ENCODE measurements at regions not wholly inside any gene's neighbourhood (a gene's known extent, or its start where the extent isn't known, plus 50 kb on each side); places are given as distances from the start of the nearest gene placed in this dataset.

DNA sequence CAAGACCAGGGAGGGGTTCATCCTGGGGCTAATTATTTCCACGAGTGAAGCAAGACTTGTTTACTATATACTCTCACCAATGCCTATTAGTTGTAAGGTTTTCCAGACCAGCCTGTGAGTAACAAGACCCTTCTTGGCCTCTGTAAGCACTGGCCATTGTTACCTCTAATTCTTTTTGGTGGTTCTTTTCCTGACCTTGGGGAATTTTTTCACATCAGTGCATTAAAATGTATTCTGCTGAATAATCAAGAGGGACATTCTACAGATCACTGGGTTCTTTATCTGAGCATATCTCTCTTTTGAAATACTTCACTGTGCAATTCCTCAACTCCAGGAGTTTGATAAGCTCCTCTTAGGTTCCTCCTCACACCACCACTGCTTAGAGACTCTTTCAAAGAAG lies 909.9 kb upstream of the ACVR2A start:
- Mint-ChIP-seq H3K36me3 (ENCODE audit: low read depth) (no peaks in the 10 kb centered on the region), H3K27me3 (ENCODE audit: low read depth) (no peaks in the 10 kb centered on the region)
- intact Hi-C loops (cut with micrococcal nuclease) = no loop called here

DNA sequence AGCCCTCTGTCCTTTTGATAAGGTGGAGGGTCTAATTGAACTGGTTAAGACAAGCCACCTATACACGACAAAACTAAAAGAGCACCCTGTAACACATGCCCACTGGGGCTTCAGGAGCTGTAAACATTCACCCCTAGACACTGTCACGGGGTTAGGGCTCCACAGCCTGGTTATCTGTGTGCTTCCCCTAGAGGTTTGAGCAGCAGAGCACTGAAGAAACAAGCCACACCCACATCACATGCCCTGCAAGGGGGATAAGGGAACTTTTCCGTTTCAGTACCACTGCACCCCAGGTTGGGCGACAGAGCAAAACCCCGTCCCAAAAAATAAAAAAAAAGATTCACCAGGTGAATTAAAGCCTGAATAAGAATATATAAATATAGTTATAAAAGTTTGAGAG lies 913.7 kb upstream of the ACVR2A start:
- Mint-ChIP-seq H3K36me3 (ENCODE audit: low read depth) (no peaks in the 10 kb centered on the region), H3K27ac (no peak overlapping the region), H3K4me3 (ENCODE audit: low read depth) (no peak overlapping the region), H3K9me3 (no peaks in the 10 kb centered on the region), H3K27me3 (ENCODE audit: low read depth) (no peaks in the 10 kb centered on the region), H3K4me1 (ENCODE audit: low read depth) (no peaks in the 10 kb centered on the region)
- DNase-seq (ENCODE audit: low spot score) = no peak
- intact Hi-C loops (cut with micrococcal nuclease) = no loop called here

More for the DNA sequence above, 909.9 kb upstream of the ACVR2A start:
- Mint-ChIP-seq H3K27ac (no peak overlapping the region), H3K9me3 (no peaks in the 10 kb centered on the region), H3K4me3 (ENCODE audit: low read depth) (no peak overlapping the region), H3K4me1 (ENCODE audit: low read depth) (no peaks in the 10 kb centered on the region)
- DNase-seq (ENCODE audit: low spot score) = no peak

DNA sequence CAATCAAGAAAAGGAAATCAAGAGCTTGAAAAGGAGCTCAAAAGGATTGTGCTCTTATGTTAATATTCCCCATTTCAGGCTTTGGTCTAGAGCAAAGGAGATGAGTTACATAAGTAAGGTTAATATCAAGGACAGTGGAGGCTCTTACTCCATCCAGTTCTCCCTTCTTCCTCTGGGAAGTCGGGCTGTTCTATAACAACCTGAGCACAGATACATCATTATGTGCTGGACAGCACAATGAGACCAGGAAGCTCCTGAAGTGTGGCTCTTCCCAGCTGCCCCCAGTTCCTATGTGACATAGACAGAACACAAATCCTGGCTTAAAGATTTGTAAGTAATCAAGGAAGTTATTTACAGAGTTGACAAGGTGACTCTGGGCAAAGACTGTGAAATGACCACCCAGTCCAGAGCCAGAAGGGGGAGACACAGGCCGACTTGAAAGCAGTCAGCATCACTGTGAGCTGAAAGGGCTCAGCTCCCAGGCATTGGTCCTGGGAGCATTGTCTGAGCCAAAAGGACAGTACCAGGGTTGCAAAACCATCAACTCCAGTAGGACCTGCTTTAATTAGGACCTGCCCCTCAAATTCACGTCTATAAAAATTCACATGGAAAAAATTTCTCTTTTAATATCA lies 917.6 kb upstream of the ACVR2A start:
- Mint-ChIP-seq H3K9me3 (no peaks in the 10 kb centered on the region), H3K4me3 (ENCODE audit: low read depth) (no peak overlapping the region), H3K36me3 (ENCODE audit: low read depth) (no peaks in the 10 kb centered on the region), H3K4me1 (ENCODE audit: low read depth) (no peaks in the 10 kb centered on the region), H3K27me3 (ENCODE audit: low read depth) (no peaks in the 10 kb centered on the region), H3K27ac (no peak overlapping the region)
- no peak for DNase-seq (ENCODE audit: low spot score)
- intact Hi-C loops (cut with micrococcal nuclease) = no loop called here

DNA sequence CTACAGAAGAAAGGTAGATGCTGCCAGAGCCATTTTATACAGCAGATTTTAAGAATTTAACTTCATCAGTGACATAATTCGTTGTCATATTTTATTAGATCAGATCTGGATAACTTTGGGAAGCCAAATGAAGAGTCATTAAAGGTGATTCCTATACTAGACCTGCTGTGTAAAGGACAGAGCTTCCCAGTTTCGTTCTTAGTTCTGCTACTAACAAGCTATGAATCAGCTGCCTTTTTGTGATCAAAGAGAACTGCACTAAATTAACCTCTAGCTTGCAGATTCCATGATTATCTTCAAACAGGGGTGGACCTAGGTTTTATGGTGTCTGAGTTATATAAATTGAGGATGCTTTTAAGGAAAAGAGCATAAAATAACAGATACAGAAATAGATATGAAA lies 926.5 kb upstream of the ACVR2A start:
- Mint-ChIP-seq H3K36me3 (ENCODE audit: low read depth) (no peaks in the 10 kb centered on the region), H3K9me3 (no peaks in the 10 kb centered on the region), H3K4me1 (ENCODE audit: low read depth) (no peaks in the 10 kb centered on the region), H3K4me3 (ENCODE audit: low read depth) (no peak overlapping the region), H3K27me3 (ENCODE audit: low read depth) (no peaks in the 10 kb centered on the region), H3K27ac (no peak overlapping the region)
- no peak for DNase-seq (ENCODE audit: low spot score)
- intact Hi-C loops (cut with micrococcal nuclease) = no loop called here

DNA sequence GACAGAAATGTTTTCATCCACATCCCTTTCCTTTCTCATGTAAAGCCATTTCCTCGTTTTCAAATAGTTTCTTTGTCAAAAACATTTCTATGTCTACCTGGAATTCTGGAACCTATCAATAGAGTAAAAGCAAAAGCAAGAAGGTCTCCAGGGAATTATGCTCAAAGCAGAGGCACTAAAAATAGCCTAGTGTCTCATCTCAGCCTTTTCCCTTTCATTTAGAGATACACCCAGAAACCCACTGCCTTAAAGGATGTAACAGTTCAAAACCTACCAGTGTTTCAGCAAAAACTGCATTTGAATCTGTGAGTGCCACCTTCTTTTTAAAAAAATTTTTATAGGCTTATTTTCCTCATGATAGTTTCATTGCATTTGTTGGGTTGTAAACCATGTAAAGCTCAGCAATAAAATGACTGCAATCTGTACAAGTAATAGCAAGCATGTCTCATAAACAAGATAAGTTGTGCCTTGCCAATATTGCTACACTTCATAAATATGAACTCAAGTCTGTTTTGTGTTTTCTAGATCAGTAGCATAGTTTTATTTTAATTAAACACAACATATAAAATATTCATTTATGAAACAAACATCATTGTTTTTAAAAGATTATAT lies 927.3 kb upstream of the ACVR2A start:
- no peak overlapping the region for H3K27ac Mint-ChIP-seq
- no peaks in the 10 kb centered on the region for H3K4me1 Mint-ChIP-seq (ENCODE audit: low read depth)
- DNase-seq (ENCODE audit: low spot score) = no peak
- H3K9me3 Mint-ChIP-seq = no peaks in the 10 kb centered on the region
- H3K27me3 Mint-ChIP-seq (ENCODE audit: low read depth) = no peaks in the 10 kb centered on the region
- no peaks in the 10 kb centered on the region for H3K36me3 Mint-ChIP-seq (ENCODE audit: low read depth)
- intact Hi-C loops (cut with micrococcal nuclease) = no loop called here
- H3K4me3 Mint-ChIP-seq (ENCODE audit: low read depth) = no peak overlapping the region

DNA sequence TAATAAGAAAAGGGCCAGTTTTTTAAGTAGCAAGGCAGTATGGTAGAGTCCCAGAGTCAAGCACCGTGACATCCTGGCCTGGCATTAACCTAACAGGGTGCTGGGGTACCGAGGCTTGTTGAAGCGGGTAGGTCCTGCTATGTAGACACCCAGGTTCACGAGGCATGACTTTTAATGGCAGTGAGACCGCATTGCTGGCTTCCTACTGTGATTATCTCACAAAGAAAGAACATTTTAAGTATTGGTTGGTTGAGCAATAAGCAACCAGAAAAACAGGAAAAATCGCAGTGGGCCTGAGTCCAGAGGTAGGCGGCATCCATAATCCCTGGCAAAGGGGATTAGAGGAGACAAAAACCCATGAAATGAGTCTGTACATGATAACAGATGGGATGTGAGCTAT lies 927.9 kb upstream of the ACVR2A start:
- H3K4me1 Mint-ChIP-seq (ENCODE audit: low read depth) = no peaks in the 10 kb centered on the region
- H3K27ac Mint-ChIP-seq = no peak overlapping the region
- DNase-seq (ENCODE audit: low spot score) = no peak
- H3K27me3 Mint-ChIP-seq (ENCODE audit: low read depth) = no peaks in the 10 kb centered on the region
- H3K36me3 Mint-ChIP-seq (ENCODE audit: low read depth) = no peaks in the 10 kb centered on the region
- no peak overlapping the region for H3K4me3 Mint-ChIP-seq (ENCODE audit: low read depth)
- intact Hi-C loops (cut with micrococcal nuclease) = no loop called here
- H3K9me3 Mint-ChIP-seq = no peaks in the 10 kb centered on the region

DNA sequence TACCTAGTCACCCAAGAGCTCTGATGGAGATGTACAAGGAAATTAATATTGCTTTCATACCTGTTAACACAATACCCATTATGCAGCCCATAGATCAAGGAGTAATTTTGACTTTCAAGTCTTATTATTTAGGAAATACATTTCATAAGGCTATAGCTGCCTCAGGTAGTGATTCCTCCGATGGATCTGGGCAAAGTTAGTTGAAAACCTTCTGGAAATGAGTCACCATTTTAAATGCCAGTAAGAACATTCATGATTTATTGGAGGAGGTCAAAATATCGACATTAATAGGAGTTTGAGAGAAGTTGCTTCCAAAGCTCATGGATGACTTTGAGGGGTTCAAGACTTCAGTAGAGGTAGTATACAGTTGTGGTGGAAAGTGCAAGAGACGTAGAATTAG lies 931.4 kb upstream of the ACVR2A start:
- no peaks in the 10 kb centered on the region for H3K36me3 Mint-ChIP-seq (ENCODE audit: low read depth)
- DNase-seq (ENCODE audit: low spot score) = no peak
- no peak overlapping the region for H3K4me3 Mint-ChIP-seq (ENCODE audit: low read depth)
- intact Hi-C loops (cut with micrococcal nuclease) = no loop called here
- no peak overlapping the region for H3K27ac Mint-ChIP-seq
- no peaks in the 10 kb centered on the region for H3K9me3 Mint-ChIP-seq
- H3K27me3 Mint-ChIP-seq (ENCODE audit: low read depth) = no peaks in the 10 kb centered on the region
- no peaks in the 10 kb centered on the region for H3K4me1 Mint-ChIP-seq (ENCODE audit: low read depth)

DNA sequence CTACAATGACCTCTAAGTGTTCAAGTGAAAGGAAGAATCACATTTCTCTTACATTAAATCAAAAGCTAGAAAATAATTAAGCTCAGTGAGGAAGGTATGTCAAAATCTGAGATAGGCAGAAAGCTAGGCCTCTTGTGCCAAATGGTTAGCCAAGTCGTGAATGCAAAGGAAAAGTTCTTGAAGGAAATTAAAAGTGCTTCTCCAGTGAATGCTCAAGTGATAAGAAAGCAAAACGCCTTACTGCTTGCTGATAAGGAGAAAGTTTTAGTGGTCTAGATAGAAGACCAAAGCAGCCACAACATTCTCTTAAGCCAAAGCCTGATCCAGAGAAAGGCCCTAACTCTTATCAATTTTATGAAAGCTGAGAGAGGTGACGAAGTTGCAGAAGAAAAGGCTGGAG lies 932.3 kb upstream of the ACVR2A start:
- Mint-ChIP-seq H3K4me3 (ENCODE audit: low read depth) (no peak overlapping the region), H3K4me1 (ENCODE audit: low read depth) (no peaks in the 10 kb centered on the region), H3K36me3 (ENCODE audit: low read depth) (no peaks in the 10 kb centered on the region), H3K27me3 (ENCODE audit: low read depth) (no peaks in the 10 kb centered on the region), H3K27ac (no peak overlapping the region), H3K9me3 (no peaks in the 10 kb centered on the region)
- no peak for DNase-seq (ENCODE audit: low spot score)
- intact Hi-C loops (cut with micrococcal nuclease) = no loop called here

DNA sequence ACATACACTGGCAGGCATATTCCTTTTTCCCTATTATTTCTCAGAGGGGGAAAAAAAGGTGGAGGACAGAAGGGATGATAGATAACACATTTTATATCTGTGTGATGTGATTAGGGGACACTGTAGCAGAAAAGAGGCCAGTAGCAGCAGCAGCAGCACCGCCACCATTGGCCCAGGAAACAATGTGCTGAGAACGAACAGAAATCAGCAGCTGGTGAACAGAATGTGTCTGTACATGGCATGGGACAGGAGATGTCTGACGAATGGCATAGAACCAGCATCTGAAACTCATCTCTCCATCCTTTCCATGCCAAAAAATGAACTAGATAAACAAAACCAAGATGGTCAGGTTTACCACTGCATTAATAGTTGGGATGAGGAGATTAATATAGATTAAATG lies 936.1 kb upstream of the ACVR2A start:
- Mint-ChIP-seq H3K27ac (no peak overlapping the region), H3K4me3 (ENCODE audit: low read depth) (no peak overlapping the region), H3K9me3 (peaks cover 5% of the 10 kb centered on the region), H3K36me3 (ENCODE audit: low read depth) (no peaks in the 10 kb centered on the region), H3K4me1 (ENCODE audit: low read depth) (no peaks in the 10 kb centered on the region), H3K27me3 (ENCODE audit: low read depth) (no peaks in the 10 kb centered on the region)
- intact Hi-C loops (cut with micrococcal nuclease) = no loop called here
- no peak for DNase-seq (ENCODE audit: low spot score)

DNA sequence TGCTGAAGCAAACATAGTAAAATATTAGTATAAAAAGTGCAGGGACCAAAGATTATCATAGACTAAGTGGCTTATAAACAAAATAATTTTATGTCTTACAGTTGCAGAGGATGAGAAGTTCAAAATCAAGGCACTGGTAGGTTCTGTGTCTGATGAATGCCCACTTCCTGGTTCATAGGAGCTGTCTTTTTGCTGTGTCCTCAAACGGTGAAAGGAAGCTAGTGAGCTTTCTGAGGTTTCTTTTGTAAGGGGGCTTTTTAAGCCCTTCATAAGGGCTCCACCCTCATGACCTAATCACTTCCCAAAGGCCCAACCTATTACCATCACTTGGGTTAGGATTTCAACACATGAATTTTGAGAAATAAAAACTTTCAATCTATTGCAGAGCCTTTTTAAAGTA lies 946.7 kb upstream of the ACVR2A start:
- Mint-ChIP-seq H3K4me1 (ENCODE audit: low read depth) (no peaks in the 10 kb centered on the region), H3K36me3 (ENCODE audit: low read depth) (no peaks in the 10 kb centered on the region), H3K9me3 (no peaks in the 10 kb centered on the region), H3K27ac (no peak overlapping the region), H3K27me3 (ENCODE audit: low read depth) (no peaks in the 10 kb centered on the region), H3K4me3 (ENCODE audit: low read depth) (no peak overlapping the region)
- no peak for DNase-seq (ENCODE audit: low spot score)
- intact Hi-C loops (cut with micrococcal nuclease) = no loop called here

DNA sequence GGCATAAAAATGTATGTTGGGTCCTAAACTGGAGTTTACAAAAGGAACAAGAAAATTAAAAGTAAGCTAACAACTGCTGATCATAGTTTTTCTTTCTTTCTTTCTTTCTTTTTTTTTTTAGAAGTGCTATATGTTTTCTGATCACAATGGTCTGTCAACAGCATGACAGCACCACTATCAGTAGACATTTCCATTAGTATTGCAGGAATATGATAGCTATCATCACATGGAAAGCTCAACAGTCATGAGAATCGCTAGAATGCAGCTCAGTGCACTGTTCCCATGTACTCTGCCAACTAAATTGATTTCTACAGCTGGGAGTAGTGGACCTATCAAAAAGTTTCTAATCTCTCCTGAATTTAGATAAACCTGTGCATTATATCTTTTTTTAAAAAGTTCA lies 950.3 kb upstream of the ACVR2A start:
- Mint-ChIP-seq H3K27me3 (ENCODE audit: low read depth) (no peaks in the 10 kb centered on the region), H3K4me1 (ENCODE audit: low read depth) (no peaks in the 10 kb centered on the region), H3K36me3 (ENCODE audit: low read depth) (no peaks in the 10 kb centered on the region), H3K4me3 (ENCODE audit: low read depth) (no peak overlapping the region), H3K27ac (no peak overlapping the region), H3K9me3 (no peaks in the 10 kb centered on the region)
- intact Hi-C loops (cut with micrococcal nuclease) = no loop called here
- DNase-seq (ENCODE audit: low spot score) = no peak

DNA sequence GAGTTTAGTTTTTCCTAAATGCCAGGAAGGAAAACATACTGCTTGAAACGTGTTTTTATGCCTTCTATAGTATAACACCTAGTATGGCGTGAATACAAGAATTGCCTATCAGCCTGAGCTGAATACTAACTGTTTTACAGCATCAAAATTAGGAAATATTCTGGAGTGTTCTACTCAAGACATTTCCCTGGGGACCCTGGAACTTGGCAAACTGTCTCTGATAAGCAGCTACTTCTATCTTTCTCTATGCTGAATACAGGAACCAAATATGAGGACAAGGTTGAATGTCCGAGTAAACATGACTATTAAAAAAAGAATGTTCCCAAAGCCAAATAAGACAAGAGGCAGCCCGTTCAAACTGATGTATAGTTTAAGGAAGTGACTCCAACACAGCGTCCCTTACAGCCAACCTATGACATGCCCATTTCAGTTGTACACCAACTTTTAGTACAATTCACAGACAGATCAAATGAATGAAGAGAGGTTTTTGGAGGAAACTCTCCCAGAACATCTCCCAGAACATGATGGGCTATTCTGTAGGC lies 951.3 kb upstream of the ACVR2A start:
- H3K4me3 Mint-ChIP-seq (ENCODE audit: low read depth) = no peak overlapping the region
- intact Hi-C loops (cut with micrococcal nuclease) = no loop called here
- no peaks in the 10 kb centered on the region for H3K36me3 Mint-ChIP-seq (ENCODE audit: low read depth)
- no peak for DNase-seq (ENCODE audit: low spot score)
- no peak overlapping the region for H3K27ac Mint-ChIP-seq
- no peaks in the 10 kb centered on the region for H3K9me3 Mint-ChIP-seq
- H3K27me3 Mint-ChIP-seq (ENCODE audit: low read depth) = no peaks in the 10 kb centered on the region
- no peaks in the 10 kb centered on the region for H3K4me1 Mint-ChIP-seq (ENCODE audit: low read depth)

DNA sequence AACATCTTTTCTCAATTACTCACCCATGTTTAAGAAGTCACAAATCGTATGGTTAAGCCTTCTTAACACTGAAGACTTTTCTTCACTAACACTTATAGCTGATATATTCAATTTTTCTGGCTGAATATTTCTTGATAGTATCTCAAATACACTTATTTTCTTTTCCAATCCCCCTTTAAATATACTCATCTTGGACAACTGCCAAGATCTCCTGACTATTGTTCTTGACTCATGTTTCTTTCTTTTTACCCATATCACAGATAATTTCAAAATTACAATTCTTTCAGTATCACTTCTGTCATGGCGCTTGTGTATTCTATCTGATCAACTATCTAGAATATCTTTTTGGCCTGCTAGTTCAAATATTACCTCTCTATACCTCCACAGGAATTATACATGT lies 954.3 kb upstream of the ACVR2A start:
- no peaks in the 10 kb centered on the region for H3K4me1 Mint-ChIP-seq (ENCODE audit: low read depth)
- no peak overlapping the region for H3K27ac Mint-ChIP-seq
- H3K27me3 Mint-ChIP-seq (ENCODE audit: low read depth) = no peaks in the 10 kb centered on the region
- H3K36me3 Mint-ChIP-seq (ENCODE audit: low read depth) = no peaks in the 10 kb centered on the region
- no peak for DNase-seq (ENCODE audit: low spot score)
- no peaks in the 10 kb centered on the region for H3K9me3 Mint-ChIP-seq
- intact Hi-C loops (cut with micrococcal nuclease) = no loop called here
- H3K4me3 Mint-ChIP-seq (ENCODE audit: low read depth) = no peak overlapping the region

DNA sequence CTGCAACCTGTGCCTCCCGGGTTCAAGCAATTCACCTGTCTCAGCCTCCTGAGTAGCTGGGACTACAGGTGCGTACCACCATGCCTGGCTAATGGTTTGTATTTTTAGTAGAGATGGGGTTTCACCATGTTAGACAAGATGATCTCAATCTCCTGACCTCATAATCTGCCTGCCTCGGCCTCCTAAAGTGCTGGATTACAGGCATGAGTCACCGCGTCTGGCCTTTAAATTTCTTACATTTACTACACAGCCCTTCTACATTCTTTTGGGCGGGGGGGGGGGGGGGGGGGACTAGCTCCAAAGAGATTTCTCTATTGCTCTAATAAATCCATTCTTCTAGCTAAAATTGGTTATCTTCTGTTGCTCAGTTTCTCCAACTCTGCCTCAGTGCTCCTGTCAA lies 964.9 kb upstream of the ACVR2A start:
- no peak overlapping the region for H3K27ac Mint-ChIP-seq
- intact Hi-C loops (cut with micrococcal nuclease) = no loop called here
- H3K4me3 Mint-ChIP-seq (ENCODE audit: low read depth) = no peak overlapping the region
- H3K27me3 Mint-ChIP-seq (ENCODE audit: low read depth) = no peaks in the 10 kb centered on the region
- no peaks in the 10 kb centered on the region for H3K9me3 Mint-ChIP-seq
- DNase-seq (ENCODE audit: low spot score) = no peak
- H3K4me1 Mint-ChIP-seq (ENCODE audit: low read depth) = no peaks in the 10 kb centered on the region
- H3K36me3 Mint-ChIP-seq (ENCODE audit: low read depth) = no peaks in the 10 kb centered on the region
